ENCODE measurements at regions not wholly inside any gene's neighbourhood (a gene's known extent, or its start where the extent isn't known, plus 50 kb on each side); places are given as distances from the start of the nearest gene placed in this dataset.

- Mint-ChIP-seq H3K27ac (no peak overlapping the region), H3K4me3 (no peak overlapping the region), H3K27me3 (peaks cover 9% of the 10 kb centered on the region), H3K36me3 (ENCODE audit: low read depth) (peaks cover 2% of the 10 kb centered on the region), H3K9me3 (peaks cover 2% of the 10 kb centered on the region), H3K4me1 (peaks cover 18% of the 10 kb centered on the region)
- no peak for DNase-seq
- ChIA-PET POLR2A (no interaction called here), CTCF (interaction anchor here (1.1 kb wide), 1 partner anchor 21 kb away, joined by 4 read pairs; no protein-coding TSS in a partner anchor)
Observed at GRCh38 chr6:137362878-137363804, 131.1 kb downstream of the OLIG3 start.

DNA sequence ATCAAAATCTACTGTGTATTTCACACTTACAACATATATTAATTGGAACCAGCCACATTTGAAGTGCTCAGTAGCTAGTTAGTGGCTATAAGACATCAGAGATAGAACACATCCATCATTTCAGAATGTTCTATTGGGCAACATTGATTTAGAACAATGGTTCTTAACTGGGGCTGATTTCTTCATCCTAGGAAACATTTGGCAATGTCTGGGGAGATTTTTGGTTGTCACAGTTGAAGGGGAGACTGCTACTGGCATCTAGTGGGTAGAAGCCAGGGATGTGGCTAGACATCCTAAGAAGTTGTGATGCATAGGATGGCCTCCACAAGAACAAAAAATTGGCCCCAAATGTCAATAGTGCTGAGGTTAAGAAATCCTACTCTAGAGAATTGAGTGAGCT lies 132.5 kb downstream of the OLIG3 start:
- ChIA-PET CTCF (interaction anchor here (1.0 kb wide), 1 partner anchor 54 kb away, joined by 3 read pairs; no protein-coding TSS in a partner anchor), POLR2A (no interaction called here)
- Mint-ChIP-seq H3K27me3 (peaks cover 9% of the 10 kb centered on the region), H3K4me3 (no peak overlapping the region), H3K9me3 (peaks cover 2% of the 10 kb centered on the region), H3K4me1 (peaks cover 18% of the 10 kb centered on the region), H3K36me3 (ENCODE audit: low read depth) (peaks cover 2% of the 10 kb centered on the region), H3K27ac (no peak overlapping the region)
- no peak for DNase-seq

GRCh38 chr6:137358273-137358672 lies 135.9 kb downstream of the OLIG3 start:
- peaks cover 18% of the 10 kb centered on the region for H3K4me1 Mint-ChIP-seq
- POLR2A ChIA-PET = no interaction called here
- peaks cover 2% of the 10 kb centered on the region for H3K9me3 Mint-ChIP-seq
- H3K4me3 Mint-ChIP-seq = no peak overlapping the region
- DNase-seq = no peak
- peaks cover 5% of the 10 kb centered on the region for H3K27me3 Mint-ChIP-seq
- CTCF ChIA-PET = no interaction called here
- no peak overlapping the region for H3K27ac Mint-ChIP-seq
- H3K36me3 Mint-ChIP-seq (ENCODE audit: low read depth) = peaks cover 2% of the 10 kb centered on the region

- H3K4me1 Mint-ChIP-seq = peaks cover 18% of the 10 kb centered on the region
- peaks cover 2% of the 10 kb centered on the region for H3K36me3 Mint-ChIP-seq (ENCODE audit: low read depth)
- no peak overlapping the region for H3K27ac Mint-ChIP-seq
- H3K4me3 Mint-ChIP-seq = no peak overlapping the region
- DNase-seq = no peak
- H3K27me3 Mint-ChIP-seq = peaks cover 5% of the 10 kb centered on the region
- ChIA-PET CTCF (no interaction called here), POLR2A (no interaction called here)
- peaks cover 2% of the 10 kb centered on the region for H3K9me3 Mint-ChIP-seq
Observed at GRCh38 chr6:137357948-137358266, 136.3 kb downstream of the OLIG3 start.

DNA sequence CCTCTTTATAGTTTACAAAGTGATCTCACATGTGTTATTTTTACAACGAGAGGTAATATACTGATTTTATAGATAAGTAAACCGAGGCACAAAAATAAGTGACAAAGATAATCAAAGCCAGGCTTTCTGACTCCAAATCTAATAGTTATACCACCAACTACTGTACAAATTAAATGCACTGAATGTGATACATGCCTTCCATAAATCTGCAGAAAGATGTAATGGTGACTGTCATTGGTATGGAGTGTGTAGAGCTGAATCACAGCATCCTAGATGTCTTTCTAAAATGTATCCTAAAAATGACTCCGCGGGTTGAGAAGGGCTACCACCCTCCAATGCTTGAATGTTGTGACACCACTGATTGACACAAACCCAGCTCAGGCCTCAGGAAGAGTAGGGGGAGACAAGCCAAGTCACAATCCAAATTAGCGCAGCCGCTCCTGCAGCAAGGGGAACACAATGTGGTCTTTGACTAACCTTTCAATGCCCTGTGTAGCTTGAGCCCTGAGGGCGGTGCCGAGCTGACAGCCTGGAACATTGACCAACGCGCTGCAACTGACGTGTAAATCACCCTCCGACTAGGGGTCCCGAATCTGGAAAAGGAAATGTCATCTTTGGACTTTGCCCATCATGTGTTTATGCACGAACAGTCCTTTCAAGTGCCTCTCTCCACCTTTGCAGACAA lies 136.8 kb downstream of the OLIG3 start:
- ChIA-PET POLR2A (no interaction called here), CTCF (no interaction called here)
- no peak overlapping the region for H3K4me3 Mint-ChIP-seq
- H3K27ac Mint-ChIP-seq = no peak overlapping the region
- H3K9me3 Mint-ChIP-seq = peaks cover under 1% of the 10 kb centered on the region
- peaks cover under 1% of the 10 kb centered on the region for H3K36me3 Mint-ChIP-seq (ENCODE audit: low read depth)
- DNase-seq = no peak
- H3K4me1 Mint-ChIP-seq = peaks cover 15% of the 10 kb centered on the region
- peaks cover 2% of the 10 kb centered on the region for H3K27me3 Mint-ChIP-seq

DNA sequence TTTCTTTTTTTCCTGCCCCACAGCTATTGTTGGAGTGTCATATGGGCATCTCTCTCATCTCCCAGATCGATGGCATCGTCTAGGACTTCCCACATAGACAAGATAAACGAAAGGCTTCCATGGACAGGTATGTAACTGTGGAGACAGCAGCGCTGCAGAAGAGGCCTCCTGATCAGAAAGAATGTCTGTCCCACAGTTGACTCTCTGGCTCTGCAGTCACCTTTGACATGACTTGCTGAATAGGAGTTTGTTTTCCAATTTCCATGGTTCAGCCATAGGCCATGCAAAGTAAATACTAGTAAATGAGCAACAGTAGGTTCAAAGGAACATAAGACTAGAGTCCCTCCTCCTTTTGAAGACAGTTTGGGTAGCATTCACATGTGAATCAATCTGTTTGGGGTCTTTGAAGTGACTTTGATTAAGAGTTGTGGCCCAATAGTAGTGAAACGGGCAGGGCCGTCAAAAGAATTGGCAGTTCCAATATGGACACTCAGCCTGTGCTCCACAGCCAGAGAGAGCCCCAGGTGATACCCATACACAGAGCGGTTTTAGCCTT lies 134.7 kb upstream of the IFNGR1 start:
- no peak overlapping the region for H3K4me3 Mint-ChIP-seq
- H3K4me1 Mint-ChIP-seq = peaks cover 14% of the 10 kb centered on the region
- no peaks in the 10 kb centered on the region for H3K9me3 Mint-ChIP-seq
- CTCF ChIA-PET = no interaction called here
- peaks cover 4% of the 10 kb centered on the region for H3K27me3 Mint-ChIP-seq
- DNase-seq = no peak
- H3K36me3 Mint-ChIP-seq (ENCODE audit: low read depth) = no peaks in the 10 kb centered on the region
- peak overlapping the region; percentile 36 for H3K27ac Mint-ChIP-seq
- POLR2A ChIA-PET = no interaction called here

GRCh38 chr6:137353346-137353745 lies 134.2 kb upstream of the IFNGR1 start:
- no peak for DNase-seq
- CTCF ChIA-PET = no interaction called here
- POLR2A ChIA-PET = no interaction called here
- Mint-ChIP-seq H3K27me3 (peaks cover 4% of the 10 kb centered on the region), H3K9me3 (no peaks in the 10 kb centered on the region), H3K4me3 (no peak overlapping the region), H3K27ac (no peak overlapping the region), H3K36me3 (ENCODE audit: low read depth) (no peaks in the 10 kb centered on the region), H3K4me1 (peaks cover 14% of the 10 kb centered on the region)

DNA sequence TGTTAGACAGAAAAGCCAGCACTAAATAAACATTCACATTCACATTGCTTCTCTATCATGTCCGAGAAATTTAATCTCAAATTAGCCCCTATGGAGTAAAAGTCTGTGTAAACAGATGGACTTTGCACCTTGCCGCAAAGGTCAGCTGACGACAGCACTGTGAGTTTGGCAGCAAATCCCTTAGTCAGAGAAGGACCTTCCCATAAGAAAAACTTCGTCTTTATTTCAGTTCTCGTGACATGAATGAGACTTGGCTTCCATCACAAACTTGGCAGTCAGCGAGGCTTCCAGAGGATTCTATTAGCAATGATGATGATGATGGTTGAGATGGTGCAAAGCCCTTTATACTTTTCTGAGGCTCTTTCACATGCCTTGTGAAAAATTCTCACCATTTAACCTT lies 133.7 kb upstream of the IFNGR1 start:
- POLR2A ChIA-PET = no interaction called here
- Mint-ChIP-seq H3K9me3 (no peaks in the 10 kb centered on the region), H3K27ac (no peak overlapping the region), H3K4me3 (no peak overlapping the region), H3K4me1 (peaks cover 14% of the 10 kb centered on the region), H3K27me3 (peaks cover 4% of the 10 kb centered on the region), H3K36me3 (ENCODE audit: low read depth) (no peaks in the 10 kb centered on the region)
- CTCF ChIA-PET = no interaction called here
- DNase-seq = no peak

DNA sequence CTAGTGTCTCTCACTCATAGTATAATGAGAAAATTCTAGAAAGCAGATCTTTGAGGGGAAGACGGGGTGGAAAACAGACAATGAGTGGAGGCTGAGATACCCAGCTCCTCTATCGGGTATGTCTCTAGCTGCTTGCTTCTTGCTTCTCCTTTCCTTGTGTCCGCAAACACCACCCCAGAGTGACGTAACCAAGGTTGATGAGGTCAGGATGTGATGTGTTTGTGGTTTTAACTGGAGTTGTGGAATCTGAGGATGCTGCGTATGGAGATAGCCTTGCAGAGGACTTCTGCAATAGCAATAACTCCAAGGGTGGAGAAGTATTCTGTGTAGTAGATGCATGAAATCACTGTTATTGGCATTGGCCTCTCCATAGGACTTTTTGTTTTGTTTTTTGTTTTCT lies 132.7 kb upstream of the IFNGR1 start:
- no peaks in the 10 kb centered on the region for H3K36me3 Mint-ChIP-seq (ENCODE audit: low read depth)
- H3K4me1 Mint-ChIP-seq = peaks cover 14% of the 10 kb centered on the region
- POLR2A ChIA-PET = no interaction called here
- CTCF ChIA-PET = no interaction called here
- H3K9me3 Mint-ChIP-seq = no peaks in the 10 kb centered on the region
- H3K4me3 Mint-ChIP-seq = no peak overlapping the region
- H3K27ac Mint-ChIP-seq = no peak overlapping the region
- peaks cover 4% of the 10 kb centered on the region for H3K27me3 Mint-ChIP-seq
- no peak for DNase-seq

- Mint-ChIP-seq H3K4me3 (no peak overlapping the region), H3K27me3 (peaks cover 3% of the 10 kb centered on the region), H3K4me1 (peaks cover 14% of the 10 kb centered on the region), H3K27ac (no peak overlapping the region), H3K36me3 (ENCODE audit: low read depth) (no peaks in the 10 kb centered on the region), H3K9me3 (no peaks in the 10 kb centered on the region)
- DNase-seq = no peak
- ChIA-PET POLR2A (no interaction called here), CTCF (interaction anchor here (0.9 kb wide), 1 partner anchor 14 kb away, joined by 3 read pairs; no protein-coding TSS in a partner anchor)
Observed at GRCh38 chr6:137350857-137351256, 131.7 kb upstream of the IFNGR1 start.

GRCh38 chr6:137349856-137350830 lies 131.0 kb upstream of the IFNGR1 start:
- no peak overlapping the region for H3K27ac Mint-ChIP-seq
- no peaks in the 10 kb centered on the region for H3K36me3 Mint-ChIP-seq (ENCODE audit: low read depth)
- H3K4me1 Mint-ChIP-seq = peaks cover 14% of the 10 kb centered on the region
- H3K9me3 Mint-ChIP-seq = no peaks in the 10 kb centered on the region
- no peak overlapping the region for H3K4me3 Mint-ChIP-seq
- ChIA-PET CTCF (interaction anchor here (0.7 to 0.9 kb wide), 2 partner anchors 14 to 22 kb away, joined by 3 read pairs; no protein-coding TSS in a partner anchor), POLR2A (no interaction called here)
- peaks cover 3% of the 10 kb centered on the region for H3K27me3 Mint-ChIP-seq
- DNase-seq = no peak

- peaks cover 3% of the 10 kb centered on the region for H3K27me3 Mint-ChIP-seq
- H3K4me3 Mint-ChIP-seq = no peak overlapping the region
- H3K36me3 Mint-ChIP-seq (ENCODE audit: low read depth) = no peaks in the 10 kb centered on the region
- CTCF ChIA-PET = interaction anchor here (1.0 kb wide), 1 partner anchor 241 kb away, joined by 3 read pairs; no protein-coding TSS in a partner anchor
- no peak overlapping the region for H3K27ac Mint-ChIP-seq
- DNase-seq = no peak
- H3K9me3 Mint-ChIP-seq = no peaks in the 10 kb centered on the region
- peaks cover 10% of the 10 kb centered on the region for H3K4me1 Mint-ChIP-seq
- POLR2A ChIA-PET = no interaction called here
Observed at GRCh38 chr6:137348777-137349176, 129.6 kb upstream of the IFNGR1 start.

Data from activated CD4-positive, alpha-beta T cell treated with anti-CD3 and anti-CD28 coated beads, Interleukin-2, amount 10 ng/mL, durations not matched to agents 7 days and 5 days (primary cell).